Loucy (cell line): ENCODE measurements at regions not wholly inside any gene's neighbourhood (a gene's known extent, or its start where the extent isn't known, plus 50 kb on each side); places are given as distances from the start of the nearest gene placed in this dataset.

Source experiments
- H2AFZ ChIP-seq: fragments of 200-600 bp; sonication (generic); 2 replicates; pipeline ENCODE4 v1.6.0; 2016; ENCODE audit warnings: antibody characterized with exemption, mild to moderate bottlenecking, low read length, moderate library complexity
- H3F3A ChIP-seq: fragments of 200-600 bp; 2 replicates; pipeline ENCODE4 v1.6.0; 2016; ENCODE audit warnings: antibody characterized with exemption, low read depth, mild to moderate bottlenecking
- H3K27me3 ChIP-seq: fragments of 200-600 bp; sonication (generic); 2 replicates; pipeline ENCODE4 v1.6.1; 2014; ENCODE audit warnings: low read length, mild to moderate bottlenecking; ENCODE audit not compliant: insufficient read depth, poor library complexity, severe bottlenecking
- H3K36me3 ChIP-seq: fragments of 200-600 bp; sonication (generic); 2 replicates; pipeline ENCODE4 v1.6.1; 2016; ENCODE audit warnings: low read length; ENCODE audit not compliant: insufficient read depth
- H3K4me1 ChIP-seq: fragments of 200-600 bp; sonication (generic); 2 replicates; pipeline ENCODE4 v1.5.1; 2014; ENCODE audit warnings: low read length, mild to moderate bottlenecking; ENCODE audit not compliant: insufficient read depth, poor library complexity, severe bottlenecking
- H3K4me2 ChIP-seq: fragments of 200-600 bp; sonication (generic); 2 replicates; pipeline ENCODE4 v1.6.0; 2014; ENCODE audit warnings: antibody characterized with exemption, low read length, low read depth, mild to moderate bottlenecking; ENCODE audit not compliant: poor library complexity, severe bottlenecking
- H3K4me3 ChIP-seq: fragments of 200-600 bp; sonication (generic); 2 replicates; pipeline ENCODE4 v1.5.1; 2014; ENCODE audit warnings: low read length, mild to moderate bottlenecking, mixed read lengths; ENCODE audit not compliant: poor library complexity, severe bottlenecking
- H3K79me2 ChIP-seq: fragments of 200-600 bp; sonication (generic); 2 replicates; pipeline ENCODE4 v1.6.1; 2014; ENCODE audit warnings: low read length; ENCODE audit not compliant: insufficient read depth
- H3K9ac ChIP-seq: fragments of 200-600 bp; sonication (generic); 2 replicates; pipeline ENCODE4 v1.6.0; 2014; ENCODE audit warnings: mild to moderate bottlenecking, low read depth, low read length, moderate library complexity; ENCODE audit not compliant: poor library complexity, severe bottlenecking
- H3K9me2 ChIP-seq: fragments of 200-600 bp; sonication (generic); replicated peaks from 2 replicates; pipeline ENCODE4 v1.6.1; 2016; ENCODE audit warnings: low read depth, low read length, mixed read lengths
- H3K9me3 ChIP-seq: fragments of 200-600 bp; sonication (generic); 2 replicates; pipeline ENCODE4 v1.6.1; 2014; ENCODE audit warnings: mild to moderate bottlenecking, antibody characterized with exemption, low read length, low read depth; ENCODE audit not compliant: insufficient read depth
- H4K20me1 ChIP-seq: fragments of 200-600 bp; sonication (generic); 2 replicates; pipeline ENCODE4 v1.6.0; 2014; ENCODE audit warnings: antibody characterized with exemption, low read length, mild to moderate bottlenecking; ENCODE audit not compliant: insufficient read depth, poor library complexity, severe bottlenecking
- EZH2phosphoT487 ChIP-seq: fragments of 200-600 bp; IDR thresholded peaks from 2 replicates; pipeline ENCODE4 v1.6.1; 2018; ENCODE audit warnings: antibody characterized with exemption, mild to moderate bottlenecking, moderate library complexity, borderline replicate concordance
- TF ChIP-seq, protein P1 (sequence below): fragments of 200-600 bp; sonication (generic); conservative IDR thresholded peaks from 2 replicates; pipeline ENCODE4 v1.5.1; 2014; ENCODE audit warnings: mild to moderate bottlenecking, antibody characterized with exemption, low read length

DNA sequence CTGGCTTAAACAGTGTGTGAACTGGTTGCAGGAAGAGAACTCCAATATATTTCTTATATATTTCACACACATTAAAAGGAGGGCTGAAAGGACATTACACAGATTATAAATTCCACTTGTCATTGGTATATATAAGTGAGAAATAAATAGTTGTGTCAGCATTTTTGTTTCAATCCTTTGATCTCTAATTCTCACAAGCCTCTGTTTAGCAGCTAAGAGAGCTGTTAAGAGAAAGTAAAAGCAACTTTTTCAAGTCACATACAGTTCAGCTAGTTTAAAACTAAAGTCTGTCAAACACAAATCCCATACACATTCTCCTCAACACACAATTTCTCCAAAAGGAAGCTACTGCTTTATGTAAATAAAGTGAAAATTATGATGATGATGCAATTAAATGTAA is 70.5 kb upstream of the CCDC39 start:
- no peaks in the 10 kb centered on the region for H3K27me3 ChIP-seq
- H2AFZ ChIP-seq, result no peak overlapping the region; the same call in 1 of the 2 replicates
- no peaks in the 10 kb centered on the region for H3K79me2 ChIP-seq
- no peak overlapping the region for H3K9ac ChIP-seq
- no peaks in the 10 kb centered on the region for H3K9me2 ChIP-seq
- TF ChIP-seq, protein P1, sequence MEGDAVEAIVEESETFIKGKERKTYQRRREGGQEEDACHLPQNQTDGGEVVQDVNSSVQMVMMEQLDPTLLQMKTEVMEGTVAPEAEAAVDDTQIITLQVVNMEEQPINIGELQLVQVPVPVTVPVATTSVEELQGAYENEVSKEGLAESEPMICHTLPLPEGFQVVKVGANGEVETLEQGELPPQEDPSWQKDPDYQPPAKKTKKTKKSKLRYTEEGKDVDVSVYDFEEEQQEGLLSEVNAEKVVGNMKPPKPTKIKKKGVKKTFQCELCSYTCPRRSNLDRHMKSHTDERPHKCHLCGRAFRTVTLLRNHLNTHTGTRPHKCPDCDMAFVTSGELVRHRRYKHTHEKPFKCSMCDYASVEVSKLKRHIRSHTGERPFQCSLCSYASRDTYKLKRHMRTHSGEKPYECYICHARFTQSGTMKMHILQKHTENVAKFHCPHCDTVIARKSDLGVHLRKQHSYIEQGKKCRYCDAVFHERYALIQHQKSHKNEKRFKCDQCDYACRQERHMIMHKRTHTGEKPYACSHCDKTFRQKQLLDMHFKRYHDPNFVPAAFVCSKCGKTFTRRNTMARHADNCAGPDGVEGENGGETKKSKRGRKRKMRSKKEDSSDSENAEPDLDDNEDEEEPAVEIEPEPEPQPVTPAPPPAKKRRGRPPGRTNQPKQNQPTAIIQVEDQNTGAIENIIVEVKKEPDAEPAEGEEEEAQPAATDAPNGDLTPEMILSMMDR, result no peak
- TF ChIP-seq EZH2phosphoT487, result no peak
- H3K4me3 ChIP-seq, result no peak overlapping the region
- no peaks in the 10 kb centered on the region for H3K4me1 ChIP-seq
- no peaks in the 10 kb centered on the region for H3F3A ChIP-seq
- no peaks in the 10 kb centered on the region for H3K9me3 ChIP-seq
- H3K36me3 ChIP-seq, result no peaks in the 10 kb centered on the region
- no peak overlapping the region for H3K4me2 ChIP-seq
- H4K20me1 ChIP-seq, result no peaks in the 10 kb centered on the region

DNA sequence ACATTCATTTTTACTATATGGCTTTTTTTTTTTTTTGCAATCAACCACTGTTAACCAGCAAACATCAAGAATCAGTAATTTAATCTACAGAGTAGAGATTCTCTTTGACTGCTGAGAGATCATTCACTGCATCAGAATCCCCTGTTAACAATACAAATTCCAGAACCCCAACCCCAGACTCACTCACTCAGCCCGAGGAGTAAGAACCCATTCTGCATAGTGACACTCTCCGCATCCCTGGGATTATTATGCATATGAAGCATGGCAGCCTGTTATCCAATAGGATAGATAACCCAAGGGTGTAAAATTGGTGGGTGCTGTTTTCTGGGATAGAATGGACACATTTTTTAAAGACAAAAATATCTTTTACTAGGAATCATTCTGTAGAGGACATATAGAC is 76.3 kb upstream of the CCDC39 start:
- Histone ChIP-seq H3K79me2 (no peaks in the 10 kb centered on the region), H4K20me1 (no peaks in the 10 kb centered on the region), H3K9me2 (no peaks in the 10 kb centered on the region), H3K36me3 (no peaks in the 10 kb centered on the region), H3F3A (no peaks in the 10 kb centered on the region), H3K9ac (no peak overlapping the region), H2AFZ (no peak overlapping the region), H3K27me3 (no peaks in the 10 kb centered on the region), H3K4me1 (no peaks in the 10 kb centered on the region), H3K4me2 (no peak overlapping the region), H3K4me3 (no peak overlapping the region), H3K9me3 (no peaks in the 10 kb centered on the region)
- TF ChIP-seq, protein P1, result no peak
- no peak for TF ChIP-seq EZH2phosphoT487

DNA sequence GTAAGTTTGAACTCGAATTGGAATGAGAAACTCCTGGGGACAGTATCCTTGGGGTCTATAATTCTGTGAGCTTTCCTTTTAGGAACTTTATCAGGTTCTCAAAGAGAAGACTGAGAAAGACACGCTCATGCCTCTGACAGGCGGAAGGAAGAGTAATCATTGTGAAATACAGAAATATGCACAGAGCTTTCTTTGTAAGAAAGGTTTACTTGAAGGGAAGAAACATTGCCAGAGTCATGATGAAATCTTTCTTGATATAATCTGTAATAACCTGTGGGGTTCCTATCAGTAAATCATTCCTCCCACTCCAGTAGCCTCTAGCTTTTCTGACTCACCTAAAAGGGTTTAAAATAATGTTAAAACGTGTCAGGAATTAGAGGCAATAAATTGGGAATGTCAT is 83.6 kb upstream of the CCDC39 start:
- H3K79me2 ChIP-seq, result no peaks in the 10 kb centered on the region
- H3K9ac ChIP-seq, result no peak overlapping the region
- no peak for TF ChIP-seq EZH2phosphoT487
- TF ChIP-seq, protein P1, result no peak
- H3K4me3 ChIP-seq, result no peak overlapping the region
- H4K20me1 ChIP-seq, result no peaks in the 10 kb centered on the region
- H3K36me3 ChIP-seq, result no peaks in the 10 kb centered on the region
- H3F3A ChIP-seq, result no peaks in the 10 kb centered on the region
- no peaks in the 10 kb centered on the region for H3K9me3 ChIP-seq
- H3K4me1 ChIP-seq, result no peaks in the 10 kb centered on the region
- H3K4me2 ChIP-seq, result no peak overlapping the region
- H2AFZ ChIP-seq, result no peak overlapping the region
- H3K27me3 ChIP-seq, result no peaks in the 10 kb centered on the region
- no peaks in the 10 kb centered on the region for H3K9me2 ChIP-seq
